HepG2 (cell line): ENCODE measurements at regions not wholly inside any gene's neighbourhood (a gene's known extent, or its start where the extent isn't known, plus 50 kb on each side); places are given as distances from the start of the nearest gene placed in this dataset.
"Not testable (repeated sequence)": the region's sequence is repeated elsewhere in the genome, so short reads cannot be mapped to it uniquely, and the experiment has no call there.

Source experiments
- BATF2 ChIP-seq: sonication (generic); formaldehyde crosslinking; IDR thresholded peaks from 2 replicates; pipeline ENCODE4 v1.8.0; 2022; ENCODE audit warnings: mild to moderate bottlenecking, missing genetic modification reagents, moderate library complexity
- BRD4 ChIP-seq: sonication (generic); formaldehyde crosslinking; IDR thresholded peaks from 2 replicates; pipeline ENCODE4 v1.4.0; 2020; ENCODE audit warnings: missing genetic modification reagents
- CTCF ChIP-seq: sonication (generic); formaldehyde crosslinking; IDR thresholded peaks from 2 replicates; pipeline ENCODE4 v1.5.0; 2020; ENCODE audit warnings: mild to moderate bottlenecking, missing genetic modification reagents, moderate library complexity
- ESRRA ChIP-seq: sonication (generic); formaldehyde crosslinking; IDR thresholded peaks from 2 replicates; pipeline ENCODE4 v1.5.1; 2020; ENCODE audit warnings: mild to moderate bottlenecking, low read depth, missing genetic modification reagents
- JUNB ChIP-seq: sonication (generic); formaldehyde crosslinking; IDR thresholded peaks from 2 replicates; pipeline ENCODE4 v1.8.0; 2022; ENCODE audit warnings: missing genetic modification reagents, mild to moderate bottlenecking, borderline replicate concordance
- RORA ChIP-seq: sonication (generic); formaldehyde crosslinking; IDR thresholded peaks from 2 replicates; pipeline ENCODE4 v1.5.0; 2020; ENCODE audit warnings: mild to moderate bottlenecking, missing genetic modification reagents, moderate library complexity
- SRSF4 ChIP-seq: fragments of 200-400 bp; formaldehyde crosslinking; IDR thresholded peaks from one replicate; pipeline ENCODE4 v1.6.1; 2018; ENCODE audit warnings: mild to moderate bottlenecking, low read depth, low read length, moderate library complexity; ENCODE audit not compliant: poor library complexity, severe bottlenecking
- ZFP36L1 ChIP-seq: sonication (generic); formaldehyde crosslinking; IDR thresholded peaks from 2 replicates; pipeline ENCODE4 v1.8.0; 2022; ENCODE audit warnings: mild to moderate bottlenecking, missing genetic modification reagents, moderate library complexity

- TF ChIP-seq CTCF (CRISPR knock-in tag); BRD4 (CRISPR knock-in tag); JUNB (CRISPR knock-in tag); RORA (CRISPR knock-in tag); BATF2 (CRISPR knock-in tag); SRSF4; ZFP36L1 (CRISPR knock-in tag); ESRRA (CRISPR knock-in tag): not testable (repeated sequence)
Observed at GRCh38 chr11:67830152-67830551, 155.7 kb upstream of the ALDH3B2 start.
